HEK293 (cell line): ENCODE measurements at regions not wholly inside any gene's neighbourhood (a gene's known extent, or its start where the extent isn't known, plus 50 kb on each side); places are given as distances from the start of the nearest gene placed in this dataset.
A peak's percentile ranks its signal among the peaks of the same experiment; 100 is the strongest.

Experiments
- CTCF ChIA-PET: fragments of 350-600 bp; formaldehyde crosslinking; extraction: SDS; loops from one replicate; lab custom pipeline; 2021; ENCODE audit warnings: antibody characterized with exemption; lab: Yijun Ruan, JAX
- POLR2A ChIA-PET: fragments of 300-600 bp; formaldehyde crosslinking; extraction: SDS; loops from one replicate; lab custom pipeline; 2020; ENCODE audit warnings: antibody characterized with exemption, inconsistent platforms; lab: Yijun Ruan, JAX
- H3K27ac ChIP-seq: fragments of 200-500 bp; sonication (Bioruptor generic); 2 replicates; pipeline ENCODE4 v1.5.1; 2014; ENCODE audit warnings: low read depth, low read length, control low read depth, inconsistent platforms; ENCODE audit errors: extremely low read depth
- H3K36me3 ChIP-seq, 2 experiments: fragments of 200-500 bp in 1 of 2; sonication (Bioruptor generic) in 1 of 2; 1 replicate in 1 of 2; 2 replicates in 1 of 2; pipeline ENCODE4 v1.5.1; 2014 to 2017; ENCODE audit warnings: inconsistent platforms in 2 of 2, low read length in 2 of 2; ENCODE audit not compliant: control insufficient read depth in 2 of 2, insufficient read depth in 1 of 2
- H3K4me1 ChIP-seq: fragments of 200-500 bp; sonication (Bioruptor generic); 2 replicates; pipeline ENCODE4 v1.5.1; 2014; ENCODE audit warnings: mild to moderate bottlenecking, low read length, inconsistent platforms; ENCODE audit not compliant: control insufficient read depth, insufficient read depth
- H3K4me3 ChIP-seq: 2 replicates; pipeline ENCODE4 v1.5.1; 2011; ENCODE audit warnings: low read depth, mild to moderate bottlenecking, control low read depth, low read length, moderate library complexity
- H3K9me3 ChIP-seq: fragments of 200-500 bp; sonication (Bioruptor generic); 2 replicates; pipeline ENCODE4 v1.5.1; 2014; ENCODE audit warnings: low read depth, low read length, inconsistent platforms; ENCODE audit not compliant: control insufficient read depth, insufficient read depth
- BCL11B ChIP-seq: fragments of 450-650 bp; formaldehyde crosslinking; IDR thresholded peaks from 2 replicates; pipeline ENCODE4 v1.5.1; 2016; ENCODE audit warnings: low read depth, missing biosample characterization, missing genetic modification characterization
- GLI4 ChIP-seq: fragments of 450-650 bp; formaldehyde crosslinking; IDR thresholded peaks from 2 replicates; pipeline ENCODE4 v1.5.1; 2016; ENCODE audit warnings: missing biosample characterization, missing genetic modification characterization
- KLF10 ChIP-seq: fragments of 450-650 bp; IDR thresholded peaks from 2 replicates; pipeline ENCODE4 v1.5.1; 2018; ENCODE audit warnings: missing biosample characterization, mild to moderate bottlenecking, missing genetic modification characterization
- KLF9 ChIP-seq: fragments of 450-650 bp; formaldehyde crosslinking; IDR thresholded peaks from 2 replicates; pipeline ENCODE4 v1.5.1; 2016; ENCODE audit warnings: missing biosample characterization, missing genetic modification characterization, low read depth
- MEIS1 ChIP-seq: sonication (generic); formaldehyde crosslinking; IDR thresholded peaks from 2 replicates; pipeline ENCODE4 v1.8.1; 2022; ENCODE audit warnings: missing genetic modification reagents, mild to moderate bottlenecking, borderline replicate concordance
- RBAK ChIP-seq: fragments of 450-650 bp; formaldehyde crosslinking; IDR thresholded peaks from 2 replicates; pipeline ENCODE4 v1.5.1; 2016; ENCODE audit warnings: missing biosample characterization, missing genetic modification characterization
- SCRT1 ChIP-seq: fragments of 450-650 bp; formaldehyde crosslinking; IDR thresholded peaks from 2 replicates; pipeline ENCODE4 v1.5.1; 2016; ENCODE audit warnings: missing biosample characterization, missing genetic modification characterization, borderline replicate concordance
- SP2 ChIP-seq: fragments of 450-650 bp; formaldehyde crosslinking; IDR thresholded peaks from 2 replicates; pipeline ENCODE4 v1.5.1; 2016; ENCODE audit warnings: missing biosample characterization, missing genetic modification characterization
- TRIM28 ChIP-seq: IDR thresholded peaks from 2 replicates; pipeline ENCODE4 v1.6.1; 2011; ENCODE audit warnings: low read length, control low read depth, borderline replicate concordance
- YY2 ChIP-seq: fragments of 450-650 bp; formaldehyde crosslinking; IDR thresholded peaks from 2 replicates; pipeline ENCODE4 v1.5.1; 2016; ENCODE audit warnings: missing biosample characterization, missing genetic modification characterization
- ZEB2 ChIP-seq: fragments of 450-650 bp; formaldehyde crosslinking; IDR thresholded peaks from 2 replicates; pipeline ENCODE4 v1.5.1; 2016; ENCODE audit warnings: missing biosample characterization, missing genetic modification characterization
- ZNF114 ChIP-seq: fragments of 450-650 bp; formaldehyde crosslinking; IDR thresholded peaks from 2 replicates; pipeline ENCODE4 v1.5.0; 2017; ENCODE audit warnings: missing biosample characterization, missing genetic modification characterization
- ZNF24 ChIP-seq: fragments of 450-650 bp; formaldehyde crosslinking; IDR thresholded peaks from 2 replicates; pipeline ENCODE4 v1.5.1; 2016; ENCODE audit warnings: missing biosample characterization, missing genetic modification characterization
- ZNF549 ChIP-seq: fragments of 450-650 bp; IDR thresholded peaks from 2 replicates; pipeline ENCODE4 v1.5.1; 2018; ENCODE audit warnings: missing biosample characterization, missing genetic modification characterization, mild to moderate bottlenecking, inconsistent platforms, moderate library complexity
- ZNF558 ChIP-seq: fragments of 450-650 bp; formaldehyde crosslinking; IDR thresholded peaks from 2 replicates; pipeline ENCODE4 v1.5.1; 2016; ENCODE audit warnings: missing biosample characterization, missing genetic modification characterization
- ZNF776 ChIP-seq: fragments of 450-650 bp; formaldehyde crosslinking; IDR thresholded peaks from 2 replicates; pipeline ENCODE4 v1.5.0; 2017; ENCODE audit warnings: missing biosample characterization, missing genetic modification characterization, borderline replicate concordance
- ZNF830 ChIP-seq: fragments of 450-650 bp; IDR thresholded peaks from 2 replicates; pipeline ENCODE4 v1.5.0; 2018; ENCODE audit warnings: missing biosample characterization, missing genetic modification characterization, low read depth, mild to moderate bottlenecking, moderate library complexity
- ZNF843 ChIP-seq: fragments of 450-650 bp; formaldehyde crosslinking; IDR thresholded peaks from 2 replicates; pipeline ENCODE4 v1.5.1; 2016; ENCODE audit warnings: missing biosample characterization, missing genetic modification characterization
- ZXDB ChIP-seq: fragments of 450-650 bp; formaldehyde crosslinking; IDR thresholded peaks from 2 replicates; pipeline ENCODE4 v1.5.1; 2016; ENCODE audit warnings: missing biosample characterization, missing genetic modification characterization
- TF ChIP-seq, protein P1 (sequence below): IDR thresholded peaks from 2 replicates; pipeline ENCODE4 v1.6.1; 2011; ENCODE audit warnings: mild to moderate bottlenecking, low read depth, low read length, borderline replicate concordance
- TF ChIP-seq, protein P2 (sequence below): fragments of 450-650 bp; formaldehyde crosslinking; IDR thresholded peaks from 2 replicates; pipeline ENCODE4 v1.5.1; 2017; ENCODE audit warnings: missing biosample characterization, missing genetic modification characterization
- TF ChIP-seq, protein P3 (sequence below): fragments of 450-650 bp; formaldehyde crosslinking; IDR thresholded peaks from 2 replicates; pipeline ENCODE4 v1.5.1; 2016; ENCODE audit warnings: missing biosample characterization, missing genetic modification characterization, low read depth
- TF ChIP-seq, protein P4 (sequence below): fragments of 450-650 bp; formaldehyde crosslinking; IDR thresholded peaks from 2 replicates; pipeline ENCODE4 v1.5.1; 2016; ENCODE audit warnings: missing biosample characterization, missing genetic modification characterization, borderline replicate concordance
- TF ChIP-seq, protein P5 (sequence below): fragments of 450-650 bp; formaldehyde crosslinking; IDR thresholded peaks from 2 replicates; pipeline ENCODE4 v1.5.1; 2017; ENCODE audit warnings: missing biosample characterization, missing genetic modification characterization
- TF ChIP-seq, protein P6 (sequence below): fragments of 450-650 bp; IDR thresholded peaks from 2 replicates; pipeline ENCODE4 v1.5.1; 2018; ENCODE audit warnings: missing biosample characterization, mild to moderate bottlenecking, missing genetic modification characterization

DNA sequence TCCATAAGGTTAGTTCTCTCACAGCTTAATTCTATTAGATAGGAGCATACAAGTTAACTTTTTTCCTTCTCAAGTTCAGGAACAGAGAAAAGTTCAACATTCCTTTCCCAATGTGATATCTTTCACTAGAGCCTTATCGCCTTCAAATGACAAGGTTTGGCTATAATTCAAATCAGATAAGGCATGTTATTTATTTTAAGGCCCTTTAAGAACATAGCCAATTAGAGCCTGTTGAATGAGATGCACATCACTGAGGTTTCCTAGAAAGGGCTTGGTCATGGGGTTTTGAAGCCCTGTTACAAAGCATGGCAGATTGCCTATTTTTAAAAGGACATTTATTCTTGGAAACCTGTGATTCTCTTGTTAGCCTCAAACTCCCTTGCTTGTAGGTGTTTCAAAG is 123.4 kb downstream of the BASP1 start (continued):
- TF ChIP-seq, protein P1, sequence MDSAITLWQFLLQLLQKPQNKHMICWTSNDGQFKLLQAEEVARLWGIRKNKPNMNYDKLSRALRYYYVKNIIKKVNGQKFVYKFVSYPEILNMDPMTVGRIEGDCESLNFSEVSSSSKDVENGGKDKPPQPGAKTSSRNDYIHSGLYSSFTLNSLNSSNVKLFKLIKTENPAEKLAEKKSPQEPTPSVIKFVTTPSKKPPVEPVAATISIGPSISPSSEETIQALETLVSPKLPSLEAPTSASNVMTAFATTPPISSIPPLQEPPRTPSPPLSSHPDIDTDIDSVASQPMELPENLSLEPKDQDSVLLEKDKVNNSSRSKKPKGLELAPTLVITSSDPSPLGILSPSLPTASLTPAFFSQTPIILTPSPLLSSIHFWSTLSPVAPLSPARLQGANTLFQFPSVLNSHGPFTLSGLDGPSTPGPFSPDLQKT: no peak
- TF ChIP-seq KLF9 (tag by site-specific recombination): no peak
- TF ChIP-seq SCRT1 (tag by site-specific recombination): peak; percentile 15; the same call in 1 of the 2 replicates
- peak; percentile 78; the same call in 1 of the 2 replicates for TF ChIP-seq TRIM28
- TF ChIP-seq KLF10 (tag by site-specific recombination): peak; percentile 30; the same call in 1 of the 2 replicates
- TF ChIP-seq ZNF549: no peak

DNA sequence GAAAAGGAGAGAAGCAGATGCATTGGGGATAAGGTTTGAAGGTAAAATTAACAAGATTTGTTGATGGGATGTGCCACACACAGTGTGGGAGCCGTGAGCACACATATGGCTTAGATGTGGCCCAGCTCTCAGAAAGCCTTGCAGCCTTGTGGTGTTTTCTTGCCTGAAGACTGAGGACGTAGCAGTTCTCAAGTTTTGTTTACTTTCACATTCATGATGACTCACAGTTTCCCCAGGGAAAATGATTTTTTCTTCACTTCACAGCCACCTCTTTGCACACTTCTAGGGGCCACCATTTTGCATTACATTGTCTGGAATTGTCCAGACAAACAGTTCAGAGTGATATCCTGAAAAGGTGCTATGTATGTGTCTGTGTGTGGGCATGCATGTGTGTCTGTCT is 126.2 kb downstream of the BASP1 start:
- ChIA-PET CTCF (no interaction called here), POLR2A (no interaction called here)
- Histone ChIP-seq H3K27ac (peak overlapping the region; percentile 4), H3K9me3 (no peaks in the 10 kb centered on the region; the same call in none of the 2 replicates), H3K4me3 (no peak overlapping the region), H3K4me1 (peaks cover 31% of the 10 kb centered on the region), H3K36me3 (no peaks in the 10 kb centered on the region)
- TF ChIP-seq ZNF549: no peak
- TF ChIP-seq, protein P2, sequence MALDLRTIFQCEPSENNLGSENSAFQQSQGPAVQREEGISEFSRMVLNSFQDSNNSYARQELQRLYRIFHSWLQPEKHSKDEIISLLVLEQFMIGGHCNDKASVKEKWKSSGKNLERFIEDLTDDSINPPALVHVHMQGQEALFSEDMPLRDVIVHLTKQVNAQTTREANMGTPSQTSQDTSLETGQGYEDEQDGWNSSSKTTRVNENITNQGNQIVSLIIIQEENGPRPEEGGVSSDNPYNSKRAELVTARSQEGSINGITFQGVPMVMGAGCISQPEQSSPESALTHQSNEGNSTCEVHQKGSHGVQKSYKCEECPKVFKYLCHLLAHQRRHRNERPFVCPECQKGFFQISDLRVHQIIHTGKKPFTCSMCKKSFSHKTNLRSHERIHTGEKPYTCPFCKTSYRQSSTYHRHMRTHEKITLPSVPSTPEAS (tag by site-specific recombination): no peak
- TF ChIP-seq MEIS1 (CRISPR knock-in tag): no peak
- no peak for TF ChIP-seq BCL11B (tag by site-specific recombination)
- TF ChIP-seq, protein P3, sequence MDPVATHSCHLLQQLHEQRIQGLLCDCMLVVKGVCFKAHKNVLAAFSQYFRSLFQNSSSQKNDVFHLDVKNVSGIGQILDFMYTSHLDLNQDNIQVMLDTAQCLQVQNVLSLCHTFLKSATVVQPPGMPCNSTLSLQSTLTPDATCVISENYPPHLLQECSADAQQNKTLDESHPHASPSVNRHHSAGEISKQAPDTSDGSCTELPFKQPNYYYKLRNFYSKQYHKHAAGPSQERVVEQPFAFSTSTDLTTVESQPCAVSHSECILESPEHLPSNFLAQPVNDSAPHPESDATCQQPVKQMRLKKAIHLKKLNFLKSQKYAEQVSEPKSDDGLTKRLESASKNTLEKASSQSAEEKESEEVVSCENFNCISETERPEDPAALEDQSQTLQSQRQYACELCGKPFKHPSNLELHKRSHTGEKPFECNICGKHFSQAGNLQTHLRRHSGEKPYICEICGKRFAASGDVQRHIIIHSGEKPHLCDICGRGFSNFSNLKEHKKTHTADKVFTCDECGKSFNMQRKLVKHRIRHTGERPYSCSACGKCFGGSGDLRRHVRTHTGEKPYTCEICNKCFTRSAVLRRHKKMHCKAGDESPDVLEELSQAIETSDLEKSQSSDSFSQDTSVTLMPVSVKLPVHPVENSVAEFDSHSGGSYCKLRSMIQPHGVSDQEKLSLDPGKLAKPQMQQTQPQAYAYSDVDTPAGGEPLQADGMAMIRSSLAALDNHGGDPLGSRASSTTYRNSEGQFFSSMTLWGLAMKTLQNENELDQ (tag by site-specific recombination): no peak
- TF ChIP-seq ZNF558 (tag by site-specific recombination): peak; percentile 25; the same call in 1 of the 2 replicates
- TF ChIP-seq ZNF24 (tag by site-specific recombination): 0 out of 2 replicates have a peak, but pooled peaks have one; percentile 24
- no peak for TF ChIP-seq GLI4 (tag by site-specific recombination)
- TF ChIP-seq, protein P4, sequence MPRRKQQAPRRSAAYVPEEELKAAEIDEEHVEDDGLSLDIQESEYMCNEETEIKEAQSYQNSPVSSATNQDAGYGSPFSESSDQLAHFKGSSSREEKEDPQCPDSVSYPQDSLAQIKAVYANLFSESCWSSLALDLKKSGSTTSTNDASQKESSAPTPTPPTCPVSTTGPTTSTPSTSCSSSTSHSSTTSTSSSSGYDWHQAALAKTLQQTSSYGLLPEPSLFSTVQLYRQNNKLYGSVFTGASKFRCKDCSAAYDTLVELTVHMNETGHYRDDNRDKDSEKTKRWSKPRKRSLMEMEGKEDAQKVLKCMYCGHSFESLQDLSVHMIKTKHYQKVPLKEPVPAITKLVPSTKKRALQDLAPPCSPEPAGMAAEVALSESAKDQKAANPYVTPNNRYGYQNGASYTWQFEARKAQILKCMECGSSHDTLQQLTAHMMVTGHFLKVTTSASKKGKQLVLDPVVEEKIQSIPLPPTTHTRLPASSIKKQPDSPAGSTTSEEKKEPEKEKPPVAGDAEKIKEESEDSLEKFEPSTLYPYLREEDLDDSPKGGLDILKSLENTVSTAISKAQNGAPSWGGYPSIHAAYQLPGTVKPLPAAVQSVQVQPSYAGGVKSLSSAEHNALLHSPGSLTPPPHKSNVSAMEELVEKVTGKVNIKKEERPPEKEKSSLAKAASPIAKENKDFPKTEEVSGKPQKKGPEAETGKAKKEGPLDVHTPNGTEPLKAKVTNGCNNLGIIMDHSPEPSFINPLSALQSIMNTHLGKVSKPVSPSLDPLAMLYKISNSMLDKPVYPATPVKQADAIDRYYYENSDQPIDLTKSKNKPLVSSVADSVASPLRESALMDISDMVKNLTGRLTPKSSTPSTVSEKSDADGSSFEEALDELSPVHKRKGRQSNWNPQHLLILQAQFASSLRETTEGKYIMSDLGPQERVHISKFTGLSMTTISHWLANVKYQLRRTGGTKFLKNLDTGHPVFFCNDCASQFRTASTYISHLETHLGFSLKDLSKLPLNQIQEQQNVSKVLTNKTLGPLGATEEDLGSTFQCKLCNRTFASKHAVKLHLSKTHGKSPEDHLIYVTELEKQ (tag by site-specific recombination): peak; percentile 76; the same call in 1 of the 2 replicates
- no peak for TF ChIP-seq KLF9 (tag by site-specific recombination)
- TF ChIP-seq RBAK (tag by site-specific recombination): no peak
- TF ChIP-seq ZNF843: 0 out of 2 replicates have a peak, but pooled peaks have one; percentile 49
- TF ChIP-seq, protein P5, sequence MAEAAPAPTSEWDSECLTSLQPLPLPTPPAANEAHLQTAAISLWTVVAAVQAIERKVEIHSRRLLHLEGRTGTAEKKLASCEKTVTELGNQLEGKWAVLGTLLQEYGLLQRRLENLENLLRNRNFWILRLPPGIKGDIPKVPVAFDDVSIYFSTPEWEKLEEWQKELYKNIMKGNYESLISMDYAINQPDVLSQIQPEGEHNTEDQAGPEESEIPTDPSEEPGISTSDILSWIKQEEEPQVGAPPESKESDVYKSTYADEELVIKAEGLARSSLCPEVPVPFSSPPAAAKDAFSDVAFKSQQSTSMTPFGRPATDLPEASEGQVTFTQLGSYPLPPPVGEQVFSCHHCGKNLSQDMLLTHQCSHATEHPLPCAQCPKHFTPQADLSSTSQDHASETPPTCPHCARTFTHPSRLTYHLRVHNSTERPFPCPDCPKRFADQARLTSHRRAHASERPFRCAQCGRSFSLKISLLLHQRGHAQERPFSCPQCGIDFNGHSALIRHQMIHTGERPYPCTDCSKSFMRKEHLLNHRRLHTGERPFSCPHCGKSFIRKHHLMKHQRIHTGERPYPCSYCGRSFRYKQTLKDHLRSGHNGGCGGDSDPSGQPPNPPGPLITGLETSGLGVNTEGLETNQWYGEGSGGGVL (tag by site-specific recombination): 0 out of 2 replicates have a peak, but pooled peaks have one; percentile 15
- no peak for TF ChIP-seq ZNF776
- no peak for TF ChIP-seq ZNF114
- TF ChIP-seq ZXDB (tag by site-specific recombination): peak; percentile 61; the same call in 1 of the 2 replicates
- no peak for TF ChIP-seq SP2 (tag by site-specific recombination)
- TF ChIP-seq, protein P6, sequence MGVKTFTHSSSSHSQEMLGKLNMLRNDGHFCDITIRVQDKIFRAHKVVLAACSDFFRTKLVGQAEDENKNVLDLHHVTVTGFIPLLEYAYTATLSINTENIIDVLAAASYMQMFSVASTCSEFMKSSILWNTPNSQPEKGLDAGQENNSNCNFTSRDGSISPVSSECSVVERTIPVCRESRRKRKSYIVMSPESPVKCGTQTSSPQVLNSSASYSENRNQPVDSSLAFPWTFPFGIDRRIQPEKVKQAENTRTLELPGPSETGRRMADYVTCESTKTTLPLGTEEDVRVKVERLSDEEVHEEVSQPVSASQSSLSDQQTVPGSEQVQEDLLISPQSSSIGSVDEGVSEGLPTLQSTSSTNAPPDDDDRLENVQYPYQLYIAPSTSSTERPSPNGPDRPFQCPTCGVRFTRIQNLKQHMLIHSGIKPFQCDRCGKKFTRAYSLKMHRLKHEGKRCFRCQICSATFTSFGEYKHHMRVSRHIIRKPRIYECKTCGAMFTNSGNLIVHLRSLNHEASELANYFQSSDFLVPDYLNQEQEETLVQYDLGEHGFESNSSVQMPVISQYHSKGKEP (tag by site-specific recombination): peak; percentile 42
- peak; percentile 75 for TF ChIP-seq ZEB2 (tag by site-specific recombination)
- 0 out of 2 replicates have a peak, but pooled peaks have one; percentile 35 for TF ChIP-seq YY2 (tag by site-specific recombination)
- TF ChIP-seq ZNF830 (tag by site-specific recombination): no peak
